Adipocyte (in vitro differentiated cells): ENCODE measurements at regions not wholly inside any gene's neighbourhood (a gene's known extent, or its start where the extent isn't known, plus 50 kb on each side); places are given as distances from the start of the nearest gene placed in this dataset.

ENCODE experiments used
- DNase-seq: peaks from one replicate; pipeline ENCODE4 v3.0.0-alpha.2; 2015; ENCODE audit warnings: low read depth
- H3K27me3 ChIP-seq: replicated peaks from 2 replicates; pipeline ENCODE4 v1.7.0; 2013; ENCODE audit warnings: mild to moderate bottlenecking, low read length, moderate library complexity; ENCODE audit not compliant: control insufficient read depth, insufficient read depth
- H3K36me3 ChIP-seq: 2 replicates; pipeline ENCODE4 v1.7.0; 2013; ENCODE audit warnings: low read length, mild to moderate bottlenecking, moderate library complexity; ENCODE audit not compliant: control insufficient read depth, insufficient read depth, severe bottlenecking
- H3K4me1 ChIP-seq: 2 replicates; pipeline ENCODE4 v1.7.0; 2013; ENCODE audit warnings: mild to moderate bottlenecking, low read length, moderate library complexity; ENCODE audit not compliant: control insufficient read depth, insufficient read depth
- H3K4me3 ChIP-seq: 2 replicates; pipeline ENCODE4 v1.7.0; 2013; ENCODE audit warnings: mild to moderate bottlenecking, low read length, moderate library complexity
- H3K9ac ChIP-seq: 2 replicates; pipeline ENCODE4 v1.7.0; 2013; ENCODE audit warnings: mild to moderate bottlenecking, low read length, moderate library complexity
- H3K9me3 ChIP-seq: 2 replicates; pipeline ENCODE4 v1.7.0; 2013; ENCODE audit warnings: mild to moderate bottlenecking, low read length, moderate library complexity; ENCODE audit not compliant: control insufficient read depth

DNA sequence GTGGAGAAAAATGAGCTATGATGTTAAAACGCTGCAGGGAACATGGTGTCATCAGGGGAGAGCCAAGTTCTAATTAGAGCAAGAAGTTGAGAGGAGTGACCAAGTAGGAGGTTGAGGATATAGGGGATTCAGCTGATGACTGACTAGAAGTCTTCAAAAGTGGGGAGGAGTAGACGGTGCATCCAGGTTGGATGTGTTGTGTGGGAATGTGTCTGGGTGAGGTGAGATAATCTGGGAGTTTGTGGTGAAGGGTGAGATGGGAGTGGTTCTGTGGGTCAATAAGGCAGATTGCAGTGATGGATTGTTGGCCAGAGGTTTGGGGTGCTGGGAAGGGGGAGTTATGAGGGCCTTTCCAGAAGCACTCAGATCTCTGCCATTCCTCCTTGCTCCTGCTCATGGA lies 72.0 kb upstream of the IRF2BP2 start:
- Histone ChIP-seq H3K9ac (no peak overlapping the region), H3K4me3 (no peak overlapping the region), H3K4me1 (peaks cover 20% of the 10 kb centered on the region), H3K36me3 (no peaks in the 10 kb centered on the region), H3K9me3 (peaks cover 6% of the 10 kb centered on the region), H3K27me3 (no peaks in the 10 kb centered on the region)
- DNase-seq = no peak

DNA sequence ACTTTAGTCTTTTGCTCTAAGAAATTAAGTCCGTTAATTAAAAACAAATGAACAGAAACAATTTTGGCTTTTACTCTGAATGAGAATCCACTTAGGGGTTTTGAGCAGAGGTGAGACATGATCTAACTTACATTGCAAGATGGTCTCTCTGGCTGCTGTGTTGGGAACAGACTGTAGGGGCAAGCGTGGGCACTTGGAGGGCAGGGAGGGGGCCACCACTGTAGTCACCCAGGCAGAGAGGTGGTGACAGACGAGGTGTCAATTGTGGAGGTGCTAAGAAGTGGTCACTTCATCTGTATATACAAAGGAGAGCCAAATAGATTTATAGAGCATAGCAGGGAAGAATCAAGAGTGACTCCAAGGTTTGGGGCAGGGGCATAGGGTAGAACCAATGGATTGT lies 71.1 kb upstream of the IRF2BP2 start:
- Histone ChIP-seq H3K9me3 (peaks cover 3% of the 10 kb centered on the region), H3K27me3 (no peaks in the 10 kb centered on the region), H3K4me1 (peaks cover 23% of the 10 kb centered on the region), H3K9ac (no peak overlapping the region), H3K4me3 (no peak overlapping the region), H3K36me3 (no peaks in the 10 kb centered on the region)
- DNase-seq = no peak

DNA sequence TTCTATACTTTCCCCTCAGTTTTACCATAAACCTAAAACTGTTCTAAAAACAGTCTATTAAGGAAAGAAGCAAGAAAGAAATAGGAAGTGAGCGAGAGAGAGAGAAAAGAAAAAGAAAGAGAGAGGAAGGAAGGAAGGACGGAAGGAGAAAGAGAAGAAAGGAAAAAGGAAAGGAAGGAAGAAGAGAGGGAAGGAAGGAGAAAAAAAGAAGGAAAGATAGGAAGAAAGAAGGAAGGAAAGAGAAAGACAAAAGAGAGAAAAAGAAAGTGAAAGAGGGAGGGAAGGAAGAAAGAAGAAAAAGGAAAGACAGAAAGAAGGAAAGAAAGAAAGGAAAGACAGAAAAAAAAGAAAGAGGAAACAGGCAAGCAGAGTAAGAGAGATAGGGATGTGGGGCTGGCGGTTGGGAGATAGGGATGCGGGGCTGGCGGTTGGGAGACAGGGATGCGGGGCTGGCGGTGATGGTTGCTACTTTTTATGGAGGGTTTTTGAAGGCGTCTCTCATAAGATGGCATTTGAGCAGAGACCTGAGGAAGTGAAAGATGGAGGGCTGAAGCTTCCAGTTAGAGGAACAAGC lies 70.4 kb upstream of the IRF2BP2 start:
- H3K36me3 ChIP-seq = no peaks in the 10 kb centered on the region
- no peaks in the 10 kb centered on the region for H3K27me3 ChIP-seq
- H3K9ac ChIP-seq = no peak overlapping the region
- H3K9me3 ChIP-seq = no peaks in the 10 kb centered on the region
- H3K4me1 ChIP-seq = peaks cover 25% of the 10 kb centered on the region
- no peak for DNase-seq
- no peak overlapping the region for H3K4me3 ChIP-seq

DNA sequence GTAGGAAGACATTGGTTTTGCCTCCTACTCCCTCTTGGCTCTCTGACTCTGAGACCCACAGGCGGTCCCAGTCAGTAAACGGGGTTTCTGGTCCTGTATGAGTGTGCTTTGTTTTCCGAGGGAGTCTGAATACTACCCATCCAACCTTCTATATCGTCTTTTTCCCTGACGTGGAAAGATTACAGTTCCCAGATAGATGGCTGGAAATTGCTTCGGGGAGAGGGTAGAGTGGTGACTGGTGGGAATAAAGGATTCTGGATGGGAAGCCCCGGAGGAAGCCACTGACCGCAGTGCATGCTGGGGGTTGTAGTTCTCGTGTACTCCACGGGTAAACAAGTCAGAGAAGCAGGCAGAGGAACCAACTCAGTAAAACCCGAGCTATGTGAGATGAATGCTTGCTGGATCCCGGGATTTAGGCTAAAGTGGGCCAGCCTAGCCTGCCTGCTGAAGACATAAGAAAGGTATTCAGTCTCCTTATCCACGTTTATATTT lies 66.2 kb upstream of the IRF2BP2 start:
- no peaks in the 10 kb centered on the region for H3K36me3 ChIP-seq
- no peaks in the 10 kb centered on the region for H3K27me3 ChIP-seq
- H3K4me3 ChIP-seq = peak overlapping the region; percentile 84
- H3K9me3 ChIP-seq = no peaks in the 10 kb centered on the region
- H3K4me1 ChIP-seq = peaks cover 5% of the 10 kb centered on the region
- H3K9ac ChIP-seq = peak overlapping the region; percentile 82
- peak; percentile 82 for DNase-seq

DNA sequence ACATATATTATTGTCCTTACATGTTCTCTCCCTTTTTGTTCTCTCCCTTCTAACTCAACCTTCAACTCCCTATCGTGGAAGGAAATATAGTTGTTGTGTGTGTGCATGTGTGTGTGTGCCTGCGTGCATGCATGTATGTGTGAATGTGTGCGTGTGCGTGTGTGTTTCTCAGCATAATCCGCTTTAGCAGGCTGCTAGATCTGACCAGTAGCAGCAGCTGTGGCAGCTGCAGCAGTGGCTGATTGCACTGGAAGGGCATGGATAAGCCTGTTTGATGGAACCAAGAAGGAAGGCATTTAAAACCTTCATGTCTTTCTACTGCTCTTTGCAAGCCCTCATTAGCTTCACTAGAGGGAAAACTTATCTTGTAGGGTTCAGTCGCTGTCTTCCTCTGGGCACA lies 65.6 kb upstream of the IRF2BP2 start:
- H3K36me3 ChIP-seq = no peaks in the 10 kb centered on the region
- no peaks in the 10 kb centered on the region for H3K9me3 ChIP-seq
- DNase-seq = no peak
- H3K4me3 ChIP-seq = peak overlapping the region; percentile 84
- peak overlapping the region; percentile 82 for H3K9ac ChIP-seq
- H3K4me1 ChIP-seq = peaks cover 5% of the 10 kb centered on the region
- no peaks in the 10 kb centered on the region for H3K27me3 ChIP-seq

DNA sequence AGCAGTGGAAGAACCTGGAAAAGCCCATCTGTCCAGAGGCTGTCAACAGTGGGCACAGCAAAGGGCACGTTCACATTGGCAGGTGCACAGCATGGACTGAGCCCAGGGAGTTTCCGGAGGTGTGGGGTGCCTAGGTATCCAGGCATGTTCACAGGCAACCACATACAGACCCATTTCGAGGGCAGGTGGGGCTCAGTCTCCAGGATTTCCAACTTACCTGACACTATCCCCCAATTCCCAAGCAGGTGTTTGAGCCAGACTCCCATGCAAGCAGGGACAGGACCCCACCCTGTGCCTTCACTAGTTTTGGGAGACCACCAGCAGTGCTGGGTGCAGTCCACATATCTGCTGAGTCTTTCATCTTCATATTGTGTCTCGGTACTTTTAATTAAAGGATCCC lies 65.0 kb upstream of the IRF2BP2 start:
- Histone ChIP-seq H3K9me3 (no peaks in the 10 kb centered on the region), H3K4me3 (no peak overlapping the region), H3K9ac (no peak overlapping the region), H3K36me3 (no peaks in the 10 kb centered on the region), H3K4me1 (peaks cover 5% of the 10 kb centered on the region), H3K27me3 (no peaks in the 10 kb centered on the region)
- DNase-seq = no peak

DNA sequence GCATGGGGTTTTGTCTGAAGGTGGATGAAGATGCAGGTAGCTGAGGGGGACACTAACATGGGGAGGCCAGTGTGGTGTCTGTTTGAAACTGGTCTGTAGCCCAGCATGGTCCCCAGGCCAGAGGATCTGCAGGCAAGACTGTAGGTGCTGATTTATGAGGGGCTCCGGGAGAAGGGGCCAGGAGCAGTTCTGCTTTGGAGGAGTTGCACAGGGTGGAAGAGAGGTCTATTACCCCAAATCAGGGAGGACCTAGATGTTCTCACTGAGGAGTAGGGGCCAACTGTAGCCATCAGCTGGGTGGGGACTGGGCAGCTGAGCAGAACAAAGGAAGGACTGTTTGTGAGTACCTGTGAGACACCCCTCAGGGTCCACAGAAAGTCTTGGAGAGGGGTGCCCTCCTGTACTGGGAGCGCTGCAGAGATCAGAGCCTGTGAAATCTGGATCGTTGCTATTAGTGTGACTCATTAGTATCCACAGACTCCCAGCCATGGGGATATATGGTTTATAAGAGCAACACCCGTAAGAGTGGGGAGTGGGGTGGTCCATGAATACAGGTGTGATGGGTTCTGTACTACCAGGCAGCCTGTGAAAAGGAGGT lies 64.3 kb upstream of the IRF2BP2 start:
- H3K27me3 ChIP-seq = no peaks in the 10 kb centered on the region
- no peak overlapping the region for H3K9ac ChIP-seq
- no peak overlapping the region for H3K4me3 ChIP-seq
- no peaks in the 10 kb centered on the region for H3K9me3 ChIP-seq
- DNase-seq = no peak
- peaks cover 5% of the 10 kb centered on the region for H3K4me1 ChIP-seq
- no peaks in the 10 kb centered on the region for H3K36me3 ChIP-seq

DNA sequence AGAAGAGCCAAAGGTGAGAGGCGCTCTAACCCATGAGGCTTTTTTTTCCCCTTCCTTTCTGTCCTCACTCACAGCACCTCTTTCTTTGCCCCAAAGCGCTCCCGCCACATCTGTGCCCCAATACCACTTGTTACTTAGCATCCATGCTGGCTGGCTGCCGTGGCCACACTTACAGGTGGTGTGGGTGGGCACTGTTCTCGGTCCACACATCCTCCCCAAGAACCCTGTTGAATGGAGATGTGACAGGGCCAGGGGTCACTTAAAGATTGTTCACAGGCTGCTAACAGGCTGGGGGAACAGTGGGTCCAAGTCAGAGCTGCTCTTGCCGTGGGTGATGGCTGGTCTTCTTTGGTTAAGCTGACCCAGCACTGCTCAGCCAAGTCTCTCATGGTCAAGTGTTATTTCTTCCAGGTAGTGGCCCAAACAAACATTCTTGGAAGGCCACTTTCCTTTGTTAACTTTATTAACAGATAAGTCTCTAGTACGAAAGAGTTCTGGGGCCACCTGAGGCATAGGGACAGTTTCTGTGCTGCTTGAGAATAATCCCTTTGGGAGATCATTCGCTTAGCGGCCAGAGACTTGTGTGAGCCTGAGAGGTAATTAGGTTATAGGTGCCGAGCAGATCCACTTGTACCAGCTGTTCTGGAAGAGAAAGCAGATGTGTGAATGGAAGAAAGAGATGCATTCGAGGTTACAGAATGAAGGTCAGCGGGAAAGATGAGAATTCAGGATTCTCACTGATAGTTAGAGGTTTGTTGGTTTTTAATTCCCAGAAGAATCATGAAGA lies 62.6 kb upstream of the IRF2BP2 start:
- Histone ChIP-seq H3K27me3 (no peaks in the 10 kb centered on the region), H3K36me3 (no peaks in the 10 kb centered on the region)

DNA sequence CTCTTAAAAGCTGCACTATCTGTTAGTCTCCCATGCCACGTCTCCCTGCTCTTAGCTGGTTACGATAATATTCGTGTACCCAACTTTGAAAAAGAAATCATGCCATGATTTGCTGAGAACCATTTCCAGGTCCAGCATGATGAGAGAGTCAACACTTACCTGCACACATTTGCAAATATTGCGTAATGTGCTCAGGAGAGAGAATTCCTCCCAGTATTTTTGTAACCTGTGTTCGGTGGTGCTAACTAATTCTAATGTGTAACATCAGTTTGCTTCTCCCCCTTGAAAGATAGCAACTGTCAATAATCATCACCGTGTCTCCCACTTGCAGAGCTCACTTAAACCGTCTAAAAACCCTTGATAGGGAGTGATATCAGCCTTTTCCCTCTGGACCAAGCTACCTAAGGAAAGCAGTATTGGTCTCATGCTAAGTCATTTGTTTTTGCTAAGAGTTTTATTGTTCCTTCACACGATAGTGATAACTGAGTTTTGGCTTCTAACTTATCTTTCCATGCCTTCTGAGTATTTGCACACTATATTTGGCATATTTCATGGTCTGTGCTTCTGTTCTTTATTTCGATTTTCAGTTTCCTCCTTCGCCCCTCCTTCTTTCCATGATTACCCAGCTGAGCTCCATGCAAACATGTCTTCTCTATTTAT lies 61.1 kb upstream of the IRF2BP2 start:
- no peaks in the 10 kb centered on the region for H3K36me3 ChIP-seq
- DNase-seq = no peak
- peaks cover 2% of the 10 kb centered on the region for H3K4me1 ChIP-seq
- H3K27me3 ChIP-seq = no peaks in the 10 kb centered on the region
- no peak overlapping the region for H3K4me3 ChIP-seq
- H3K9ac ChIP-seq = no peak overlapping the region
- peaks cover 14% of the 10 kb centered on the region for H3K9me3 ChIP-seq

More for the DNA sequence above, 62.6 kb upstream of the IRF2BP2 start:
- H3K9ac ChIP-seq = no peak overlapping the region
- no peak for DNase-seq
- peaks cover 5% of the 10 kb centered on the region for H3K4me1 ChIP-seq
- H3K4me3 ChIP-seq = no peak overlapping the region
- H3K9me3 ChIP-seq = peaks cover 7% of the 10 kb centered on the region

DNA sequence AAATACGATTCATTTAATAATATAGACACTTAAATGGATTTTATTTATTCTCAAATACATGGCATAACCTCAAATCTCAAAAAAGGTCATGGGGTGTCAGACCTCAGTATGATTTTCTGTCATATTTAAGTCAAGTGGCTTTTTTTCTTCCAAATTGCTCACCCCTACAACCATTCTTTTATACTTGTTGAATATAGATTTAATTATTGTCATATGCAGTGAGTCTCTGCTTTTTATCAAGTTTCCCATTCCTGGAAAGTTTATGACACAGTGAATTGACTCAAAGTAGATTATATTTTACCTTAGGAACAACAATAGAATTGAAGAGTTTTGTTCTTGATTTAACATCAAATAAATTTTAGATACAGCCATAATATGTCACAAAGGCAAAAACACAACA lies 59.5 kb upstream of the IRF2BP2 start:
- no peaks in the 10 kb centered on the region for H3K4me1 ChIP-seq
- H3K36me3 ChIP-seq = no peaks in the 10 kb centered on the region
- no peaks in the 10 kb centered on the region for H3K27me3 ChIP-seq
- no peak for DNase-seq
- H3K4me3 ChIP-seq = no peak overlapping the region
- H3K9ac ChIP-seq = no peak overlapping the region
- H3K9me3 ChIP-seq = peaks cover 14% of the 10 kb centered on the region

DNA sequence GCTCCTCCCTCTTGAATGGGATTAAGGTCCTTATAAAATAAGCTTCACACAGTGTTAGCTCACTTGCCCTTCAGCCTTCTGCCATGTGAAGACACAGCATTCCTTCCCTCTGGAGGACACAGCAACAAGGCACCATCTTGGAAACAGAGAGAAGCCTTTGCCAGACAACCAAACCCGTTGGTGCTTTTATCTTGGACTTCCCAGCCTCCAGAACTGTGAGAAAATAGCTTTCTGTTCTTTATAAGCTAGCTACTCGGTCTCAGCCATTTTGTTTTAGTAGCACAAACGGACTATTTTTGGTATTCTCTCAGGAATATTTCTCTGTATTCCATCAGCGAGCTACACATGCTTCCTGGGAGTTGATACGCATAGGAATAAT lies 58.6 kb upstream of the IRF2BP2 start:
- Histone ChIP-seq H3K4me3 (no peak overlapping the region), H3K9me3 (peaks cover 14% of the 10 kb centered on the region), H3K36me3 (no peaks in the 10 kb centered on the region), H3K27me3 (no peaks in the 10 kb centered on the region), H3K4me1 (no peaks in the 10 kb centered on the region), H3K9ac (no peak overlapping the region)
- DNase-seq = no peak
